Astrocyte of the cerebellum (primary cell): ENCODE measurements at regions not wholly inside any gene's neighbourhood (a gene's known extent, or its start where the extent isn't known, plus 50 kb on each side); places are given as distances from the start of the nearest gene placed in this dataset.
"Not testable (repeated sequence)": the region's sequence is repeated elsewhere in the genome, so short reads cannot be mapped to it uniquely, and the experiment has no call there.

ENCODE experiments used
- DNase-seq: peaks from one replicate; pipeline ENCODE4 v3.0.0-alpha.2; 2011; ENCODE audit warnings: low read depth
- H3K4me3 ChIP-seq: 2 replicates; pipeline ENCODE4 v1.5.1; 2011; ENCODE audit warnings: mild to moderate bottlenecking, low read depth, low read length, moderate library complexity
- CTCF ChIP-seq: IDR thresholded peaks from 2 replicates; pipeline ENCODE4 v1.5.1; 2012; ENCODE audit warnings: low read length, low read depth, moderate library complexity, mild to moderate bottlenecking; ENCODE audit errors: missing control alignments
- in situ Hi-C: cut with HindIII; loops from 2 replicates; pipeline ENCODE4 v1.10.0; 2017; ENCODE audit warnings: low sequenced_read_pairs

- DNase-seq: no peak
- no peak overlapping the region for H3K4me3 ChIP-seq
- in situ Hi-C loops: no loop called here
- no peak for TF ChIP-seq CTCF
Observed at GRCh38 chr7:152594801-152595200, 81.1 kb downstream of the XRCC2 start.

- H3K4me3 ChIP-seq: no peak overlapping the region
- no peak for TF ChIP-seq CTCF
Observed at GRCh38 chr7:152591976-152592375, 84.0 kb downstream of the XRCC2 start.

GRCh38 chr7:152590481-152590880 is 85.5 kb downstream of the XRCC2 start:
- no peak for TF ChIP-seq CTCF
- in situ Hi-C loops: no loop called here
- no peak overlapping the region for H3K4me3 ChIP-seq
- DNase-seq: no peak

More at GRCh38 chr7:152591976-152592375, 84.0 kb downstream of the XRCC2 start:
- in situ Hi-C loops: no loop called here
- no peak for DNase-seq

GRCh38 chr7:152589821-152590220 is 86.1 kb downstream of the XRCC2 start:
- in situ Hi-C loops, DNase-seq, H3K4me3 ChIP-seq: not testable (repeated sequence)

- no peak overlapping the region for H3K4me3 ChIP-seq
- in situ Hi-C loops: no loop called here
- no peak for TF ChIP-seq CTCF
- peak; percentile 15 for DNase-seq
Observed at GRCh38 chr7:152588350-152588749, 87.6 kb downstream of the XRCC2 start.

- H3K4me3 ChIP-seq: no peak overlapping the region
- DNase-seq: no peak
- no peak for TF ChIP-seq CTCF
- in situ Hi-C loops: no loop called here
Observed at GRCh38 chr7:152587366-152587765, 88.6 kb downstream of the XRCC2 start.

GRCh38 chr7:152583006-152583405 is 92.9 kb downstream of the XRCC2 start:
- TF ChIP-seq CTCF: no peak
- no peak overlapping the region for H3K4me3 ChIP-seq
- in situ Hi-C loops: no loop called here
- DNase-seq: no peak
